GM18858 (cell line): ENCODE measurements at regions not wholly inside any gene's neighbourhood (a gene's known extent, or its start where the extent isn't known, plus 50 kb on each side); places are given as distances from the start of the nearest gene placed in this dataset.
"Not testable (repeated sequence)": the region's sequence is repeated elsewhere in the genome, so short reads cannot be mapped to it uniquely, and the experiment has no call there.

ENCODE experiments used
- ATAC-seq: cut with Tn5 transposase; IDR thresholded peaks from one replicate; pipeline ENCODE4 v1.9.1; 2021; ENCODE audit not compliant: unreplicated experiment

DNA sequence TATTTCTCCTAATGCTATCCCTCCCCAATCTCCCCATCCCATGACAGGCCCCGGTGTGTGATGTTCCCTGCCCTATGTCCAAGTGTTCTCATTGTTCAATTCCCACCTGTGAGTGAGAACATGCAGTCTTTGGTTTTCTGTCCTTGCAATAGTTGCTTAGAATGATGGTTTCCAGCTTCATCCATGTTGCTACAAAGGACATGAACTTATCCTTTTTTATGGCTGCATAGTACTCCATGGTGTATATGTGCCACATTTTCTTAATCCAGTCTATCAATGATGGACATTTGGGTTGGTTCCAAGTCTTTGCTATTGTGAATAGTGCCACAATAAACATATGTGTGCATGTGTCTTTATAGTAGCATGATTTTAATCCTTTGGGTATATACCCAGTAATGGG is 51.3 kb upstream of the RIOK2 start:
- not testable (repeated sequence) for ATAC-seq

DNA sequence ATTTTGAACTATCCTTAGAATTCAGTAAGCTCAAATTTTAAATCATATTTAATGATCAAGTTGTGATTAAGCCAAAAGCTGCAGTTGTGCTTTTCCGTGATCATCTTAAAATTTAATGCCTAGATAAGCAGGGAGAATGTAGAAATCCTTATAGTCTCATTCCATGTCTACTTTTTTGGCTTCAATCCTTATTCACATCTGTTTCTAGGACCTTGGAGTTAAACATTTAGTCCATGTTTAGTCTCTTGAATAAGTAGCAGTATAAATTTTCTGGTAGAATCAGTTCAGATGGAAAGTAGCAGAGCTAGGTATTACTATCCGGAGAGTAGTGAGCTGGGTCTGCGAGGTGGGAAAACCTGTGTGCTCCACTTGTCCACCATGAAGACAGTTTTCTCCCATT is 59.3 kb upstream of the RIOK2 start:
- ATAC-seq, result no peak

DNA sequence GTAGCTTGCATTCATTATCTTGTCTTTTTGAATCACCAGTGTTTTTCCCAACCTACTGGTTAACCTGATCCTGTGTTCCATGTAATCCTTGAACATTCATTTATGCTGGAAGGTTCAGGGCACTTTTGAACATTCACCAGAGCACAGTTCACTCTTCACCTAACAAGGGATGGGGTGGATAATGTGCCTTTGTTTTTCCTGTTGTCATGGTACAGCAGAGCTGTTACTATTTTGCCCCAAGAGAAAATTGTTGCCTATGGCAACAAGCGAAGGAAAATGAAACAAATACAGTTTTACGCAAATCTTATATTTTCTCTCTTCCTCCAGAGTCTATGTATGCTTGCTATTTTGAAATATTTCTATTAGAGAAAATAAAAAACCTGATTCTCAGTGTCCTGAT is 60.3 kb upstream of the RIOK2 start:
- no peak for ATAC-seq

DNA sequence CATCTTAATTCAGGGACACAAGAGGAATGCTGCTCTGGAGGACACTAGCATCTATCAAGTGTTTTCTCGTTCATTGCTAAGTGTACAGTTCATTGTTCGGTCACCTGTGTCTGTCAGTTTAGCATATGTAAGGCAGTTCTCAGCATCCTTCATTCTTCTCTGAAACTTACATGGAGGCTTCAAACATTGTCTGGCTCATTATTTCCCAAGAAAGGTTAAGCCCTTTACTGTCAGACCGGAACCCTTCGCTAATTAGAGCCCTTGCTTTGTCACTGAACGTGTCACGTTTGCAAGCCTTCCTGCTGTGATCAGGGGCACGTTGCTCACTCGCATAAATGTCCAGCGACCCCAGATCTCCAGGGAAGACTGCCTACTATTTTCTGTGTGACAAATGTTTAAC is 62.3 kb upstream of the RIOK2 start:
- no peak for ATAC-seq

GRCh38 chr5:97250113-97250512 is 67.1 kb upstream of the RIOK2 start:
- no peak for ATAC-seq

GRCh38 chr5:97266076-97266475 is 83.0 kb upstream of the RIOK2 start:
- ATAC-seq, result no peak

DNA sequence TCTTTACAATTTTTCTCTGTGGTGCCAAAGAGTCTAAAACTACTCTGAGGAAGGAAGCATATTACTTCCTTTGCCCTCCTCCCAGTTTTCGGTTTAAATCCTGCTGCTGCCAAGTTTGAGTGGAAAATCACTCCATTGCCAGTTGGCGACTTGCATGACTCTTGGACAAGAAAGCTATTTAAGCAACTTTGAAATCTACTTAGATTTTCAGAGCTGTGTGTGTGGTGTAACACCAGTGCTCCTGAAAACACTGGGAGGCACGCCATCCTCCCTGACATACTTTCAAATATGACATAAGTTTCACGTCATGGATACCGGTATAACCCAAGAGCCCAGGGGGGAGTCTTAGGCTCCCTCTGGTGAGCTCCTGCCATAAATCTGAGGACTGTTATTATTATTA is 83.5 kb upstream of the RIOK2 start:
- no peak for ATAC-seq

GRCh38 chr5:97267767-97268166 is 84.7 kb upstream of the RIOK2 start:
- ATAC-seq, result no peak

DNA sequence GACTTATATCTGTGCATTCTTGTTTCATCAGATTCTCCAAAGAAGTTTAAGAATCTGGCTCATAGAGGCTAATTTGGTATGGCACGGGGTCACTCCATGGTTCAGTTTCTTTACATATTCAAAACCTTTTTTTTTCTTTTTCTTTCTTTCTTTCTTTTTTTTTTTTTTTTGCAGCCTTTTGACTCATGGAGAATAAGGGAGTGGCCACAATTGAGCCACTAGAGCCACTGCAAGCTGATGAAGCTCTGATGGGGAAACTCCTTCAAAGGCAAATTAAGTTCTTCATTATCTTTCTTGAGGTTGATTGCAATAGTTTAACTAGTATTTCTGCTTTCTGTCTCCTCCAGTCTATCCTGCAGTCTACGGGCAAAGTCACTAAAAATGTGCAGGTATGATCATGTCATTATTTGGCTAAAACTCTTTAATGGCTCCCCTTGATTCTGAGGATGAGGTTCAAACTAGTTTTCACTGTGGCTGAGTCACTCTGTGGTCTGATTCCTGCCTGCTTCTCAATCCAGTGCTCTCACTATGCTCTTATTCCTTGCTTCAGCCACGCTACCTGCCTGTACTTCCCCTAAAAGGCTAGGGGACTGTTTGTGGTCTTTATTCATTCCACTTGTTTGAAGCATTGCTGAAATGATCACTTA is 93.5 kb upstream of the RIOK2 start:
- ATAC-seq, result no peak

GRCh38 chr5:97281257-97281656 is 98.2 kb upstream of the RIOK2 start:
- no peak for ATAC-seq

DNA sequence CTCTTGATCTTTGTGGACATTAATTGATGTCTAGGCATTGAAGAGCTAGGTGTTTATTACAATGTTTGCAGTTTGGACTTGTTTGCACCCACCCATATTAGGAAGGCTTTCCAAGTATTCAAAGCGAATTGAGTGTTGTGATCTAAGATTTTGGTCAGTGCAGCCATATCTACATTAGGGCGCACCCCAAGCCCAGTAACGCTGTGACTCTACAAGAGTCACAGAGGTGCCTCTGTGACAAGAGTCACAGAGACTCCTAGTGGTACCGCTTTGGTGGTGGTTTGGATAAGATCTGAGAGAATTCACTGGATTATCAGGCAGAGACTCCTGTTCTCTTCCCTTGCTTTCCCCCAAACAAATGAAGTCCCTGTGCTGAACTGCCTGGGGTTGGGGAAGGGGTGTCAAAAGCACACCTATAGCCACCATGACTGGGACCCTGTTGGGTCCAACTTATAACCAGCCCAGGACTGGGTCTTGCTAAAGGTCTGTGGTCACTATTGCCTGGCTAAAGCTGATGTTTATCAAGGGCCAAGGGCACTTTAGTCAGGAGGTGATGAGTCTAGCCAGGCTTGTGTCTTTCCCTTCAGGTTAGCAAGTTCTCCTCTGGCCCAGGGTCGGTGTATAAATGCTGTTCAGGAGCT is 114.1 kb upstream of the RIOK2 start:
- ATAC-seq, result peak; percentile 88

DNA sequence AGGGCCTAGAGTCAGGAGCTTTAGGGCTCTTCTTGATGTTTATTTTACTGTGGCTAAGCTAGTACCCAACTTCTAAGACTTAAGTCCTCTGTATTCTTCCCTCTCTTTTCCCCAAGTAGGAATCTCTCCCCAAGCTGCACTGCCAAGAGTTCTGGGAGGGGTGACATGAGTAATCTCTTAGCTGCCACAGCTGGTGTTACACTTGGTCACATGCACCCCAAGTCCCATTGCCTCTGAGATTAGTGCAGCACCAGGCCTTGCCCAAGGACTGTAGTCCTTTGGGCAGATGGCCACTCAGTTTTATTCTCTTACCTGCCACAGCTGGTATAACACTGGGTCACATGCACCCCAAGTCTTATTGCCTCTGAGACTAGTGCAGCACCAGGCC is 114.7 kb upstream of the RIOK2 start:
- ATAC-seq, result no peak

DNA sequence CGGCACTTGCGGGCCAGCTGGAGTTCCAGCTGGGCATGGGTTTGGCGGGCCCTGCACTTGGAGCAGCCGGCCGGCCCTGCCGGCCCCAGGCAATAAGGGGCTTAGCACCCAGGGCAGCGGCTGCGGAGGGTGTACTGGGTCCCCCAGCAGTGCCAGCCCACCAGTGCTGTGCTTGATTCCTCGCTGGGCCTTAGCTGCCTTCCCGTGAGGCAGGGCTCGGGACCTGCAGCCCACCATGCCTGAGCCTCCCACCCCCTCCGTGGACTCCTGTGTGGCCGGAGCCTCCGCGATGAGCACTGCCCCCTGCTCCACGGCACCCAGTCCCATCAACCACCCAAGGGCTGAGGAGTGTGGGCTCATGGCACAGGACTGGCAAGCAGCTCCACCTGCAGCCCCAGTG is 118.1 kb upstream of the RIOK2 start:
- not testable (repeated sequence) for ATAC-seq

DNA sequence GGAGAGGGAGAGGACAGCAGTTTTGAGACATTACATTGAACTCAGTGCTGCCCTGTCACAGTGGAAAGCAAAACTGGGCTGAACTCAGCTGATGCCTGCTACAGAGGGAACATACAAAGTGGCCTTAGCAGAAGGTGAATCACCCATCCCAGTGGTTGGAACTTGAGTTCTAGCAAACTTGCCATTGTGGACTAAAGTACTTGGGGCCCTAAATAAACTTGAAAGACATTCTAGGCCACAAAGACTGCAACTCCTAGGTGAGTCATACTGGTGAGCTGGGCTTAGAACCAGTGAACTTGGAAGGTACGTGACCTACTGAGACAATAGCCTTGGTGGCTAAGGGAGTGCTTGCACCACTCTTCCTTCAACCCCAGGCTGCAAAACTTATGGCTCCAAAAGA is 155.7 kb upstream of the RIOK2 start:
- ATAC-seq, result no peak

DNA sequence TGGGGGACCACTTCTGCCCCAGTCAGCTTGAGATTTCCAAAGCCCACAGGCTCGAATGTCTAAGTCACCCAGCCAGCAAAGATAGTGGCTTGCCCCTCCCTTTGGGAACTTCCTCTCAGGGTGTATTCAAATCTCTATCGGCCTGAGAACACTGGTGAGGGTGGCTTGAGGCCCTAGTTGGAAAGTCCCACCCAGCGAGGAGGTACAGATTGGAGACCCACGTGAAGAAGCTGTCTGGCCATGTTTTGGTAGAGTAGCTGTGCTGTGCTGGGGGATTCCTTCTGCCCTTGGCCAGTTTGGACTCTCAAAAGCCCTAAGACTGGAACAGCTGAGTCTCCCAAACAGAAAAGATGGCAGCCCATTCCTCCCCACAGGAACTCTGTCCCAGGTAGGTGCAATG is 172.7 kb upstream of the RIOK2 start:
- peak; percentile 97 for ATAC-seq

DNA sequence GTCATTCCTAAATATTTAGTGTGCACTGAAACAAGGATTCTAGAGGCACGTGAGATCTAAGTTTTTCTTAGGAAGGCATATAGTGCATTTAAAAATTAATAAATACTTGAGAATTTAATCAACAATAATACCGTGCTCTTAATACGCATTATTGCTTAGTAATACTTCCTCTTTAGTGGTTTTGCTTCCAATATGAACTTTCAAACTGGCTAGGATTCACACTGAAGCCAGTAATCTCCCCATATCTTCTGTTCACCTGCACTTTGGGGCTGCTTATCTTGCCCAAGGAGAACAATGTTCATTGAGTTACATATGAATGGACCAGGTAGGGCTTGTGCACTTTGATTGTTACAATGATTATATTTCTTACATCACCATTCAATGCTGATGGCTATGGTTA is 180.5 kb upstream of the RIOK2 start:
- ATAC-seq, result no peak

DNA sequence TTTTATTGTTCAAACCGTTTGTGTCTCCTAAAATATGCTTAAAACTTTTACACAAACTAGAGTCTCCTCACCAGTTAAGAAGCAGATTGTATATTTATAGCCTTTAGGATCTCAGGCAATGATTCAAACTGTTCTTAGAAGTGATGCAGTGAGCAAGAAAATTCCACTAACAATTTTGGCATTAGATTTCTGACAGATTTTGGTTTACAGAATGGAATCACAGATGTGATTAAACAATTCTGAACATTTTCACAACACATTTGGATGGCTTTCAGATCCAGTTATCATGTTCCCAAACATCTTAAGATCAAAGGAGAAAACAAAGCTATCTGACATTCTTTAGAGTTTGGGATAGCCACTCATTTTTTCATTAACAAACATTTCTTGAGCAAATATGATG is 181.7 kb upstream of the RIOK2 start:
- no peak for ATAC-seq

DNA sequence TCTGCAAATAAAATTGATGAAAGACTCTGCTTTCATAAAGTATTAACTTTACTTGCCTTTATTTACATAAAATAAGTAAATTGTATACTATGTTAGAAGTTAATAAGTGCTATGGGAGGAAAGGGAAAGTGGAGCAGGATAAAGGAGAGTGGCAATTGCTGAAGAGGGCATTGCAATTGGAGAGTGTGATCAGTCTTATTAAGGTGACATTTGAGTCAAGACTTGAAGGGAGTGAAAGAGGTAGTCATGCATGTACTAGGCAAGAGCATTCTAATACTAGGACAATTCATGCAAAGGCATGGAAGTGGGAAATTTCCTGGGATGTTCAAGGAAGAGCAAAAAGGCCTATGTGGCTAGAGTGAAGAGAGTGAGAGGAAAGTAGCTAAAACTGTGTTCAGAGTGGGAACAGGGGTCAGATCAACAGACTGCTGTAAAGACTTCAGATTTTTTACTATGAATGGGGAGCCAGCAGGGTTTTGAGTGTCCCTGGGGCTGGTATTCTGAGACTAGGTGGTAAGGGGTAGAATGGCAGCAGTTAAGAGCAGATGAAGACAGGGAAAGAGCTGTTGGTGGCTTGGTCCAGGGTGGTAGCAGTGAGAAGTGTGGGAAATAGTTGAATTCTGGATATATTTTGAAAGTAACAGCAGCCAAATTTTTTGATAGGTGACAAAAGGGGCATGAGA is 182.3 kb upstream of the RIOK2 start:
- no peak for ATAC-seq

- ATAC-seq, result no peak
Observed at GRCh38 chr5:97365918-97366317, 182.9 kb upstream of the RIOK2 start.

- no peak for ATAC-seq
Observed at GRCh38 chr5:97375959-97376358, 192.9 kb upstream of the RIOK2 start.

DNA sequence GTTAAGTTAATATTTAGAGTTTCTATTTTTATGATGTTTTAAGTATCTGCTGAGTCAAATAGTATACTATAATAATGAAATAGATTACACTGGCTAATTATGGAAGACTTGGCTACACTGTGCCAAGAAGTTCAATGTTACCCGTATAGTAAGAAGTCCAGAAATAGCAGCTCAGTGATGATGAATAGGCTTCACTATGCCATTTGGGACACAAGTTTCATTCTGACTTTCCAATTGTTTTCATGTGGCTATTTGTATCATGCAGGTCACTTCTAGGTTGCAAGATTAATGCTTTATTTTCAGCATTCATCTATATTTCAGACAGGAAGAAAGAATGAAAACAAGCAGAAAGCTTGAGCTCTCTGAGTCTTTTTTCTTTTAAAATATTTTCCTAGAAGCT is 194.5 kb upstream of the RIOK2 start:
- no peak for ATAC-seq

- no peak for ATAC-seq
Observed at GRCh38 chr5:97383996-97384395, 200.9 kb upstream of the RIOK2 start.

DNA sequence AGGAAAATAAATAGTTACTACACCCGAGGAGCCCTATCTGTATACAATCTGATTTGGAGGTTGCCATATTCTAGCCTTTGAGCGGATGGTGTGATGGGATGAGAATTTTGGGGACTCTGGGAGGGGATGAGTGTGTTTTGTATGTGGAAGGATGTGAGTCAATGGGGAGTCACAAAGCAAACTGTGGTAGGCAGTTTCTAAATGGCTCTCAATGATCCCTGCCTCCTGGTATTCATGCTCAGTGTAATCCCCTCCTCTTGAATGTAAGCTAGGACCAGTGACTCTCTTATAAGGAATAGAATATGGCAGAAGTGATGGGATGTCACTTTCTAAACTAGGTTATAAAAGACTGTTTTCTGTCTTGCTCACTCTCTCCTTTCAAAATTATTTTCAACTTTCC is 205.7 kb upstream of the RIOK2 start:
- no peak for ATAC-seq
